Endothelial cell of umbilical vein (primary cell): ENCODE measurements at regions not wholly inside any gene's neighbourhood (a gene's known extent, or its start where the extent isn't known, plus 50 kb on each side); places are given as distances from the start of the nearest gene placed in this dataset.

ENCODE experiments used
- CTCF ChIP-seq, 2 donors: IDR thresholded peaks; 1 replicate in 1 of 2; 2 replicates in 1 of 2; pipeline ENCODE4 v1.5.1; 2011; ENCODE audit warnings: low read length in 2 of 2, mild to moderate bottlenecking in 2 of 2, moderate library complexity in 2 of 2, control low read depth in 1 of 2, inconsistent platforms in 1 of 2, low read depth in 1 of 2; ENCODE audit not compliant: insufficient read depth in 1 of 2; ENCODE audit errors: extremely low read depth in 1 of 2
- EZH2 ChIP-seq: IDR thresholded peaks from 2 replicates; pipeline ENCODE4 v1.6.1; 2012; ENCODE audit warnings: borderline replicate concordance, low read depth, mild to moderate bottlenecking, moderate library complexity, low read length, inconsistent platforms; ENCODE audit not compliant: severe bottlenecking
- JUN ChIP-seq: IDR thresholded peaks from 2 replicates; pipeline ENCODE4 v1.6.1; 2011; ENCODE audit warnings: borderline replicate concordance, low read depth; ENCODE audit not compliant: insufficient read length, insufficient read depth
- MYC ChIP-seq: IDR thresholded peaks from one replicate; pipeline ENCODE4 v1.6.1; 2011; ENCODE audit warnings: mild to moderate bottlenecking, low read depth, low read length
- POLR2A ChIP-seq: IDR thresholded peaks from 2 replicates; pipeline ENCODE4 v1.6.1; 2012; ENCODE audit warnings: low read depth, mild to moderate bottlenecking, control low read depth, low read length
- POLR2AphosphoS5 ChIP-seq: IDR thresholded peaks from 2 replicates; pipeline ENCODE4 v1.6.1; 2012; ENCODE audit warnings: low read depth, mild to moderate bottlenecking, control low read depth, low read length, moderate library complexity; ENCODE audit not compliant: insufficient read depth
- TF ChIP-seq, protein P1 (sequence below): IDR thresholded peaks from 2 replicates; pipeline ENCODE4 v1.6.1; 2011; ENCODE audit not compliant: insufficient read depth, insufficient read length

DNA sequence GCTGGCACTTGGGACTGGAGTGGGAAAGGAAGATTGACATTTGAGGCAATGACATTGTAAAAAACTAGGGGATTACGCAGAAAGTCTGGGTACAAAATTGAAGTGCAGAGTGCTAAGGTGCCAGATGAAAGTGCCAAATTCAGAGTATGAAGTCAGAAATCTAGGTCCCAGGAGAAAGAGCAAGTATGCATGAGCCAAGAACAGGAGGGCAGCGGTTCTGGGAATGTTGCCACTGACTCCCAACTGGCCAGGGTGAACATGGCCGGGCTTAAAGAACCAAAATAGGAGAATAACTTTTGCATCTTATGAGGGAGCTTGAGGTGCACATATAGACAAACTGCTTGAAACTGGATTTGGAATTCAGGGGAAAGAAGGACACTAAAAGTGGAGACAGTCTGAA is 495.8 kb upstream of the KLF12 start:
- no peak for TF ChIP-seq EZH2
- TF ChIP-seq CTCF (IDR thresholded peaks at IDR 0.05; ENCODE audit: extremely low read depth in 1 of 2, insufficient read depth in 1 of 2, low read depth in 1 of 2, low read length in 2 of 2): no peak
- TF ChIP-seq MYC: no peak
- TF ChIP-seq, protein P1, sequence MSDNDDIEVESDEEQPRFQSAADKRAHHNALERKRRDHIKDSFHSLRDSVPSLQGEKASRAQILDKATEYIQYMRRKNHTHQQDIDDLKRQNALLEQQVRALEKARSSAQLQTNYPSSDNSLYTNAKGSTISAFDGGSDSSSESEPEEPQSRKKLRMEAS: no peak
- no peak for TF ChIP-seq POLR2A
- TF ChIP-seq POLR2AphosphoS5: no peak
- TF ChIP-seq JUN: no peak
